ENCODE measurements at regions not wholly inside any gene's neighbourhood (a gene's known extent, or its start where the extent isn't known, plus 50 kb on each side); places are given as distances from the start of the nearest gene placed in this dataset.

DNA sequence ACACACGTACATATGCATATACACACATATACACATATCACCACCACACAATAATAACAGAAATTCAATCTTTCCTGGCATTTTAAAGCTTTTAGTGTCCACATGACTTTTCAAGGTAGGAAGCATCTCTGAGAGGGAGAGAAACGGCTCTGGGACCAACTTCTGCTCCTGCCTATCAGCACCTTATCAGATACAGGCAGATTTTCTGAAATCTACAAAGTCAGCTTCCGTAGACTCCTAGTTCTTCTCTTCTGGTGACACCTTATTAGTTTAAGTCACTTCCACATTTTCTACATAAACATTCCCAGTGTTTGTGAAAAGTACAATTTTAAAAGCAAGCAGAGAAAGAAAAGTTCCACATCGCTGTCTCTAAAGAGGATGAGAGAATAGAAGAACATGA, 74.5 kb downstream of the ZNF22 start:
- Histone ChIP-seq H3F3A (ENCODE audit: low read depth) (no peaks in the 10 kb centered on the region), H3K27ac (no peak overlapping the region), H3K9me3 (ENCODE audit: low read depth) (no peaks in the 10 kb centered on the region), H4K20me1 (ENCODE audit: low read depth) (no peaks in the 10 kb centered on the region), H3K9ac (no peak overlapping the region), H2AFZ (replicated peaks) (no peak overlapping the region), H3K4me3 (no peak overlapping the region), H3K4me1 (peaks cover 21% of the 10 kb centered on the region), H3K27me3 (no peaks in the 10 kb centered on the region), H3K4me2 (no peak overlapping the region), H3K79me2 (ENCODE audit: low read depth) (no peaks in the 10 kb centered on the region), H3K36me3 (no peaks in the 10 kb centered on the region)
- H3K36me3 Mint-ChIP-seq = peaks cover 7% of the 10 kb centered on the region
- DNase-seq (ENCODE audit: low spot score) = no peak
- H3K4me1 Mint-ChIP-seq = peaks cover 29% of the 10 kb centered on the region
- H3K9me3 Mint-ChIP-seq = peaks cover 12% of the 10 kb centered on the region
- TF ChIP-seq EZH2 (IDR thresholded peaks at IDR 0.05) (no peak), EZH2phosphoT487 (IDR thresholded peaks at IDR 0.05) (no peak)
- TF ChIP-seq, protein P1, sequence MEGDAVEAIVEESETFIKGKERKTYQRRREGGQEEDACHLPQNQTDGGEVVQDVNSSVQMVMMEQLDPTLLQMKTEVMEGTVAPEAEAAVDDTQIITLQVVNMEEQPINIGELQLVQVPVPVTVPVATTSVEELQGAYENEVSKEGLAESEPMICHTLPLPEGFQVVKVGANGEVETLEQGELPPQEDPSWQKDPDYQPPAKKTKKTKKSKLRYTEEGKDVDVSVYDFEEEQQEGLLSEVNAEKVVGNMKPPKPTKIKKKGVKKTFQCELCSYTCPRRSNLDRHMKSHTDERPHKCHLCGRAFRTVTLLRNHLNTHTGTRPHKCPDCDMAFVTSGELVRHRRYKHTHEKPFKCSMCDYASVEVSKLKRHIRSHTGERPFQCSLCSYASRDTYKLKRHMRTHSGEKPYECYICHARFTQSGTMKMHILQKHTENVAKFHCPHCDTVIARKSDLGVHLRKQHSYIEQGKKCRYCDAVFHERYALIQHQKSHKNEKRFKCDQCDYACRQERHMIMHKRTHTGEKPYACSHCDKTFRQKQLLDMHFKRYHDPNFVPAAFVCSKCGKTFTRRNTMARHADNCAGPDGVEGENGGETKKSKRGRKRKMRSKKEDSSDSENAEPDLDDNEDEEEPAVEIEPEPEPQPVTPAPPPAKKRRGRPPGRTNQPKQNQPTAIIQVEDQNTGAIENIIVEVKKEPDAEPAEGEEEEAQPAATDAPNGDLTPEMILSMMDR (IDR thresholded peaks at IDR 0.05) = no peak
- H3K27ac Mint-ChIP-seq = no peak overlapping the region
- peaks cover 7% of the 10 kb centered on the region for H3K27me3 Mint-ChIP-seq (ENCODE audit: insufficient read depth, low read depth)
- H3K4me3 Mint-ChIP-seq = no peak overlapping the region

DNA sequence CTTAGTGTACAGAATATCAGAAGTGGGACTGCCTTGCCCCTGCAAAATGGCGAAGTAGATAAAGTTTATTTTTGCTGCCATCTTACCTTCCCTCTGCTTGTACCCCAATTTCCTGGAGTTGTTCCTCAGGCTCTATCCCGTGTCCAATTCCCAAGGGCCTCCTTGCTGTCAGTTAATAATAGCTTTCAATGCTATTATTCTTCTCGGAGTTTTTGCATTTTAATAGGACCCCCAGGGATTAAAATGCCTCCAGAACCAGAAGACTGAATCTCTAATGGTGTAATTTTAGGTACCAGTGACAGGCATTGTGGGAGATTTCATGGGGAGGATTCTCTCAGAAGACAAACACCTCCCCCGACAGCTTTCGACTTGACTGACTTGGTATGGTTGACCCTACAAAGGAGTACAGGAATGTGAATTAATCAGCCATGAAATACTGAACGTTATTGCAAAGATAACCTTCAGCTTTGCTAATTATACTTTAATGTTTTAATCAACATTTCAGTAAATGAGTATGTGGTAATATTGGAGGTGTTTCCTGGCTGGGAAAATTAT, 75.2 kb downstream of the ZNF22 start:
- H3K27me3 Mint-ChIP-seq (ENCODE audit: insufficient read depth, low read depth) = peaks cover 7% of the 10 kb centered on the region
- Histone ChIP-seq H3K4me2 (peak overlapping the region; percentile 19), H3K27ac (no peak overlapping the region), H3K36me3 (no peaks in the 10 kb centered on the region), H2AFZ (replicated peaks) (peak overlapping the region; percentile 30), H3K79me2 (ENCODE audit: low read depth) (no peaks in the 10 kb centered on the region), H3K4me1 (peaks cover 21% of the 10 kb centered on the region), H4K20me1 (ENCODE audit: low read depth) (no peaks in the 10 kb centered on the region), H3F3A (ENCODE audit: low read depth) (no peaks in the 10 kb centered on the region), H3K9me3 (ENCODE audit: low read depth) (no peaks in the 10 kb centered on the region), H3K9ac (no peak overlapping the region), H3K27me3 (no peaks in the 10 kb centered on the region), H3K4me3 (no peak overlapping the region)
- peak overlapping the region; percentile 77 for H3K27ac Mint-ChIP-seq
- H3K36me3 Mint-ChIP-seq = peaks cover 7% of the 10 kb centered on the region
- peaks cover 29% of the 10 kb centered on the region for H3K4me1 Mint-ChIP-seq
- DNase-seq (ENCODE audit: low spot score) = no peak
- peaks cover 11% of the 10 kb centered on the region for H3K9me3 Mint-ChIP-seq
- TF ChIP-seq EZH2phosphoT487 (IDR thresholded peaks at IDR 0.05) = no peak
- TF ChIP-seq, protein P1 (IDR thresholded peaks at IDR 0.05) = no peak
- TF ChIP-seq EZH2 (IDR thresholded peaks at IDR 0.05) = no peak
- H3K4me3 Mint-ChIP-seq = peak overlapping the region; percentile 62

DNA sequence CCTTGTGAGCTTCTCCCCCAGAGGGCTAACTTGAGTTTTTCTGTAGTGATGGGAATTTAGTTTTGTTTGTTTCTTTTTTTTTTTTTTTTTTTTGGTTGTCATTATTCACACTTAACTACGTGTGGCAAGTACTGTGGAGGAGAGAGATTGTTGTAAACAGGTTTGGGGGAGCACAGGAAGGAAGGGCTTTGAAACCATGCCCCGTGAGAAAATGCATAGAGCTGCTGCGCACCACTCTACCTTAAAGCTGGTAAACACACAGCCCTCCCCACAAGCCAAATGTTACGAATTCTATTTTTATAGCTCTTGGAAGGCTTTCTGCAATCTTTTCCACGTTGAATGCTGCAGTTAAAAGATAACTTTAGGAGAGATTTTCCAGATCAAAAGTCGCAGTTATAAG, 76.2 kb downstream of the ZNF22 start:
- no peak overlapping the region for H3K4me2 ChIP-seq
- peaks cover 29% of the 10 kb centered on the region for H3K4me1 Mint-ChIP-seq
- no peak for DNase-seq (ENCODE audit: low spot score)
- H3K36me3 ChIP-seq = no peaks in the 10 kb centered on the region
- peak overlapping the region; percentile 73 for H2AFZ ChIP-seq (replicated peaks)
- H4K20me1 ChIP-seq (ENCODE audit: low read depth) = no peaks in the 10 kb centered on the region
- no peak overlapping the region for H3K9ac ChIP-seq
- peaks cover 5% of the 10 kb centered on the region for H3K27me3 Mint-ChIP-seq (ENCODE audit: insufficient read depth, low read depth)
- no peak overlapping the region for H3K4me3 ChIP-seq
- H3K27me3 ChIP-seq = no peaks in the 10 kb centered on the region
- H3K9me3 ChIP-seq (ENCODE audit: low read depth) = no peaks in the 10 kb centered on the region
- H3K9me3 Mint-ChIP-seq = peaks cover 5% of the 10 kb centered on the region
- H3K27ac ChIP-seq = no peak overlapping the region
- peak overlapping the region; percentile 79 for H3K27ac Mint-ChIP-seq
- no peaks in the 10 kb centered on the region for H3F3A ChIP-seq (ENCODE audit: low read depth)
- TF ChIP-seq EZH2 (IDR thresholded peaks at IDR 0.05) = no peak
- no peak for TF ChIP-seq EZH2phosphoT487 (IDR thresholded peaks at IDR 0.05)
- TF ChIP-seq, protein P1 (IDR thresholded peaks at IDR 0.05) = no peak
- H3K4me1 ChIP-seq = peaks cover 21% of the 10 kb centered on the region
- H3K79me2 ChIP-seq (ENCODE audit: low read depth) = no peaks in the 10 kb centered on the region
- H3K4me3 Mint-ChIP-seq = no peak overlapping the region
- H3K36me3 Mint-ChIP-seq = peaks cover 7% of the 10 kb centered on the region

Data from neural progenitor cell (in vitro differentiated cells).